Skeletal muscle satellite cell (primary cell): ENCODE measurements at regions not wholly inside any gene's neighbourhood (a gene's known extent, or its start where the extent isn't known, plus 50 kb on each side); places are given as distances from the start of the nearest gene placed in this dataset.

Source experiments
- H3K27me3 ChIP-seq: 2 replicates; pipeline ENCODE4 v1.7.0; 2013; ENCODE audit warnings: low read length; ENCODE audit not compliant: control insufficient read depth, insufficient read depth
- H3K36me3 ChIP-seq: 2 replicates; pipeline ENCODE4 v1.7.0; 2013; ENCODE audit warnings: mild to moderate bottlenecking, control low read depth, low read length; ENCODE audit not compliant: insufficient read depth
- H3K4me1 ChIP-seq: 2 replicates; pipeline ENCODE4 v1.7.0; 2013; ENCODE audit warnings: low read length; ENCODE audit not compliant: control insufficient read depth, insufficient read depth
- H3K4me2 ChIP-seq: 2 replicates; pipeline ENCODE4 v1.7.0; 2013; ENCODE audit warnings: mild to moderate bottlenecking, low read length
- H3K4me3 ChIP-seq: 2 replicates; pipeline ENCODE4 v1.7.0; 2013; ENCODE audit warnings: low read length
- H3K9ac ChIP-seq: 2 replicates; pipeline ENCODE4 v1.7.0; 2013; ENCODE audit warnings: mild to moderate bottlenecking, low read depth, low read length, moderate library complexity
- H3K9me3 ChIP-seq: replicated peaks from 2 replicates; pipeline ENCODE4 v1.7.0; 2013; ENCODE audit warnings: mild to moderate bottlenecking, control low read depth, low read length

GRCh38 chr17:13129356-13129755 is 111.5 kb upstream of the ELAC2 start:
- Histone ChIP-seq H3K4me3 (no peak overlapping the region), H3K9ac (no peak overlapping the region), H3K36me3 (no peaks in the 10 kb centered on the region), H3K4me2 (no peak overlapping the region), H3K27me3 (peaks cover 3% of the 10 kb centered on the region), H3K4me1 (no peaks in the 10 kb centered on the region), H3K9me3 (no peaks in the 10 kb centered on the region)

GRCh38 chr17:13128676-13129075 is 110.8 kb upstream of the ELAC2 start:
- Histone ChIP-seq H3K4me2 (no peak overlapping the region), H3K27me3 (peaks cover 3% of the 10 kb centered on the region), H3K9ac (no peak overlapping the region), H3K36me3 (no peaks in the 10 kb centered on the region), H3K9me3 (no peaks in the 10 kb centered on the region), H3K4me1 (no peaks in the 10 kb centered on the region), H3K4me3 (no peak overlapping the region)

- Histone ChIP-seq H3K9ac (no peak overlapping the region), H3K27me3 (peaks cover 3% of the 10 kb centered on the region), H3K4me2 (no peak overlapping the region), H3K36me3 (no peaks in the 10 kb centered on the region), H3K9me3 (no peaks in the 10 kb centered on the region), H3K4me3 (no peak overlapping the region), H3K4me1 (no peaks in the 10 kb centered on the region)
These were observed 110.2 kb upstream of the ELAC2 start for GRCh38 chr17:13127921-13128602.

- no peaks in the 10 kb centered on the region for H3K4me1 ChIP-seq
- no peaks in the 10 kb centered on the region for H3K9me3 ChIP-seq
- H3K4me3 ChIP-seq, result no peak overlapping the region
- H3K27me3 ChIP-seq, result peaks cover 8% of the 10 kb centered on the region
- no peak overlapping the region for H3K4me2 ChIP-seq
- H3K9ac ChIP-seq, result no peak overlapping the region
- no peaks in the 10 kb centered on the region for H3K36me3 ChIP-seq
These were observed 103.0 kb upstream of the ELAC2 start for GRCh38 chr17:13120864-13121263.

- H3K27me3 ChIP-seq, result peaks cover 11% of the 10 kb centered on the region
- H3K9ac ChIP-seq, result no peak overlapping the region
- no peak overlapping the region for H3K4me3 ChIP-seq
- H3K9me3 ChIP-seq, result no peaks in the 10 kb centered on the region
- H3K4me1 ChIP-seq, result no peaks in the 10 kb centered on the region
- H3K36me3 ChIP-seq, result no peaks in the 10 kb centered on the region
- no peak overlapping the region for H3K4me2 ChIP-seq
These were observed 100.5 kb upstream of the ELAC2 start for GRCh38 chr17:13118311-13118710.

GRCh38 chr17:13117616-13118015 is 99.8 kb upstream of the ELAC2 start:
- H3K27me3 ChIP-seq, result peaks cover 16% of the 10 kb centered on the region
- no peaks in the 10 kb centered on the region for H3K36me3 ChIP-seq
- H3K9ac ChIP-seq, result no peak overlapping the region
- no peaks in the 10 kb centered on the region for H3K9me3 ChIP-seq
- no peak overlapping the region for H3K4me2 ChIP-seq
- no peaks in the 10 kb centered on the region for H3K4me1 ChIP-seq
- no peak overlapping the region for H3K4me3 ChIP-seq

GRCh38 chr17:13114601-13115031 is 96.8 kb upstream of the ELAC2 start:
- no peaks in the 10 kb centered on the region for H3K36me3 ChIP-seq
- no peaks in the 10 kb centered on the region for H3K4me1 ChIP-seq
- H3K9me3 ChIP-seq, result no peaks in the 10 kb centered on the region
- no peak overlapping the region for H3K4me3 ChIP-seq
- peaks cover 10% of the 10 kb centered on the region for H3K27me3 ChIP-seq
- H3K4me2 ChIP-seq, result peak overlapping the region; percentile 68
- no peak overlapping the region for H3K9ac ChIP-seq

- Histone ChIP-seq H3K36me3 (no peaks in the 10 kb centered on the region), H3K4me1 (no peaks in the 10 kb centered on the region), H3K9ac (no peak overlapping the region), H3K4me2 (peak overlapping the region; percentile 68), H3K4me3 (no peak overlapping the region), H3K9me3 (no peaks in the 10 kb centered on the region), H3K27me3 (peaks cover 10% of the 10 kb centered on the region)
These were observed 96.1 kb upstream of the ELAC2 start for GRCh38 chr17:13113821-13114525.

- Histone ChIP-seq H3K4me3 (no peak overlapping the region), H3K36me3 (no peaks in the 10 kb centered on the region), H3K27me3 (peaks cover 4% of the 10 kb centered on the region), H3K9ac (no peak overlapping the region), H3K9me3 (no peaks in the 10 kb centered on the region), H3K4me2 (no peak overlapping the region), H3K4me1 (no peaks in the 10 kb centered on the region)
These were observed 89.9 kb upstream of the ELAC2 start for GRCh38 chr17:13107676-13108235.

GRCh38 chr17:13106171-13106570 is 88.3 kb upstream of the ELAC2 start:
- Histone ChIP-seq H3K9ac (no peak overlapping the region), H3K9me3 (no peaks in the 10 kb centered on the region), H3K4me2 (no peak overlapping the region), H3K4me3 (no peak overlapping the region), H3K27me3 (no peaks in the 10 kb centered on the region), H3K36me3 (no peaks in the 10 kb centered on the region), H3K4me1 (no peaks in the 10 kb centered on the region)

GRCh38 chr17:13104576-13104975 is 86.7 kb upstream of the ELAC2 start:
- Histone ChIP-seq H3K27me3 (no peaks in the 10 kb centered on the region), H3K4me3 (no peak overlapping the region), H3K4me2 (no peak overlapping the region), H3K4me1 (no peaks in the 10 kb centered on the region), H3K9me3 (no peaks in the 10 kb centered on the region), H3K9ac (no peak overlapping the region), H3K36me3 (no peaks in the 10 kb centered on the region)

- no peak overlapping the region for H3K9ac ChIP-seq
- H3K9me3 ChIP-seq, result no peaks in the 10 kb centered on the region
- no peaks in the 10 kb centered on the region for H3K36me3 ChIP-seq
- no peaks in the 10 kb centered on the region for H3K4me1 ChIP-seq
- H3K4me2 ChIP-seq, result no peak overlapping the region
- no peaks in the 10 kb centered on the region for H3K27me3 ChIP-seq
- H3K4me3 ChIP-seq, result no peak overlapping the region
These were observed 84.7 kb upstream of the ELAC2 start for GRCh38 chr17:13102477-13102876.
